ENCODE measurements at regions not wholly inside any gene's neighbourhood (a gene's known extent, or its start where the extent isn't known, plus 50 kb on each side); places are given as distances from the start of the nearest gene placed in this dataset.

GRCh38 chr4:183830438-183830985 is 74.6 kb upstream of the STOX2 start:
- intact Hi-C loops (cut with micrococcal nuclease; ENCODE audit: unreplicated experiment): no loop called here
- no TSS peak for BruUV-seq (replicated peaks)
- no peak for DNase-seq (ENCODE audit: low spot score)
- Histone ChIP-seq H3K9me3 (ENCODE audit: low read depth, low read length, poor library complexity, severe bottlenecking) (no peaks in the 10 kb centered on the region), H3K4me3 (ENCODE audit: low read depth, low read length, poor library complexity, severe bottlenecking) (no peak overlapping the region), H3K27ac (ENCODE audit: low read depth, low read length, poor library complexity, severe bottlenecking) (no peak overlapping the region), H3K36me3 (ENCODE audit: insufficient read depth, low read length, poor library complexity, severe bottlenecking) (no peaks in the 10 kb centered on the region), H3K27me3 (replicated peaks; ENCODE audit: insufficient read depth, low read depth, low read length, poor library complexity) (no peaks in the 10 kb centered on the region), H3K4me1 (ENCODE audit: insufficient read depth, low read length, poor library complexity, severe bottlenecking) (no peaks in the 10 kb centered on the region)
- ChIA-PET CTCF (no interaction called here), POLR2A (ENCODE audit: low non-redundant PET) (interaction anchor here (0.8 kb wide), 1 partner anchor 688 kb away, joined by 16 read pairs; no protein-coding TSS in a partner anchor)
- TF ChIP-seq EZH2 (IDR thresholded peaks at IDR 0.05; ENCODE audit: borderline replicate concordance, low read depth, low read length, poor library complexity, severe bottlenecking) (no peak), CTCF (conservative IDR thresholded peaks at IDR 0.05; ENCODE audit: low read depth, low read length) (no peak)

GRCh38 chr4:183831026-183831446 is 74.1 kb upstream of the STOX2 start:
- intact Hi-C loops (cut with micrococcal nuclease; ENCODE audit: unreplicated experiment): no loop called here
- H3K36me3 ChIP-seq (ENCODE audit: insufficient read depth, low read length, poor library complexity, severe bottlenecking): no peaks in the 10 kb centered on the region
- TF ChIP-seq EZH2 (IDR thresholded peaks at IDR 0.05; ENCODE audit: borderline replicate concordance, low read depth, low read length, poor library complexity, severe bottlenecking): no peak
- TF ChIP-seq CTCF (conservative IDR thresholded peaks at IDR 0.05; ENCODE audit: low read depth, low read length): no peak
- ChIA-PET CTCF (no interaction called here), POLR2A (ENCODE audit: low non-redundant PET) (interaction anchor here (0.8 kb wide), 1 partner anchor 687 kb away, joined by 16 read pairs; no protein-coding TSS in a partner anchor)
- H3K4me3 ChIP-seq (ENCODE audit: low read depth, low read length, poor library complexity, severe bottlenecking): no peak overlapping the region
- H3K27me3 ChIP-seq (replicated peaks; ENCODE audit: insufficient read depth, low read depth, low read length, poor library complexity): no peaks in the 10 kb centered on the region
- DNase-seq (ENCODE audit: low spot score): no peak
- no TSS peak for BruUV-seq (replicated peaks)
- H3K4me1 ChIP-seq (ENCODE audit: insufficient read depth, low read length, poor library complexity, severe bottlenecking): no peaks in the 10 kb centered on the region
- H3K9me3 ChIP-seq (ENCODE audit: low read depth, low read length, poor library complexity, severe bottlenecking): no peaks in the 10 kb centered on the region
- no peak overlapping the region for H3K27ac ChIP-seq (ENCODE audit: low read depth, low read length, poor library complexity, severe bottlenecking)

- no peaks in the 10 kb centered on the region for H3K4me1 ChIP-seq (ENCODE audit: insufficient read depth, low read length, poor library complexity, severe bottlenecking)
- no peak for DNase-seq (ENCODE audit: low spot score)
- intact Hi-C loops (cut with micrococcal nuclease; ENCODE audit: unreplicated experiment): no loop called here
- BruUV-seq (replicated peaks): no TSS peak
- no peaks in the 10 kb centered on the region for H3K9me3 ChIP-seq (ENCODE audit: low read depth, low read length, poor library complexity, severe bottlenecking)
- POLR2A ChIA-PET (ENCODE audit: low non-redundant PET): no interaction called here
- CTCF ChIA-PET: no interaction called here
- no peaks in the 10 kb centered on the region for H3K27me3 ChIP-seq (replicated peaks; ENCODE audit: insufficient read depth, low read depth, low read length, poor library complexity)
- no peak overlapping the region for H3K4me3 ChIP-seq (ENCODE audit: low read depth, low read length, poor library complexity, severe bottlenecking)
- no peaks in the 10 kb centered on the region for H3K36me3 ChIP-seq (ENCODE audit: insufficient read depth, low read length, poor library complexity, severe bottlenecking)
- H3K27ac ChIP-seq (ENCODE audit: low read depth, low read length, poor library complexity, severe bottlenecking): no peak overlapping the region
- no peak for TF ChIP-seq EZH2 (IDR thresholded peaks at IDR 0.05; ENCODE audit: borderline replicate concordance, low read depth, low read length, poor library complexity, severe bottlenecking)
- no peak for TF ChIP-seq CTCF (conservative IDR thresholded peaks at IDR 0.05; ENCODE audit: low read depth, low read length)
Observed at GRCh38 chr4:183831683-183832082, 73.4 kb upstream of the STOX2 start.
